ENCODE measurements at regions not wholly inside any gene's neighbourhood (a gene's known extent, or its start where the extent isn't known, plus 50 kb on each side); places are given as distances from the start of the nearest gene placed in this dataset.
A peak's percentile ranks its signal among the peaks of the same experiment; 100 is the strongest.

GRCh38 chr3:10619989-10620832 lies 114.8 kb upstream of the ATP2B2 start:
- Mint-ChIP-seq H3K9me3 (peaks cover 6% of the 10 kb centered on the region), H3K27me3 (ENCODE audit: low read depth) (no peaks in the 10 kb centered on the region; the same call in 1 of the 2 replicates), H3K36me3 (no peaks in the 10 kb centered on the region; the same call in 1 of the 2 replicates), H3K4me3 (no peak overlapping the region), H3K27ac (no peak overlapping the region), H3K4me1 (peaks cover 4% of the 10 kb centered on the region)
- TF ChIP-seq FOXK1 (CRISPR knock-in tag; IDR thresholded peaks at IDR 0.05) (no peak), TEAD1 (CRISPR knock-in tag; IDR thresholded peaks at IDR 0.05) (no peak), ZMAT4 (CRISPR knock-in tag; IDR thresholded peaks at IDR 0.05) (no peak), GRHL2 (CRISPR knock-in tag; IDR thresholded peaks at IDR 0.05; ENCODE audit: insufficient replicate concordance, severe bottlenecking) (no peak), ZNF671 (CRISPR knock-in tag; IDR thresholded peaks at IDR 0.05) (no peak), NR1H2 (CRISPR knock-in tag; IDR thresholded peaks at IDR 0.05) (no peak), ZSCAN18 (CRISPR knock-in tag; IDR thresholded peaks at IDR 0.05) (no peak), FOXP1 (CRISPR knock-in tag; IDR thresholded peaks at IDR 0.05; ENCODE audit: borderline replicate concordance) (no peak), NR2C2 (CRISPR knock-in tag; IDR thresholded peaks at IDR 0.05) (no peak), NFATC4 (CRISPR knock-in tag; IDR thresholded peaks at IDR 0.05) (no peak), AFF4 (CRISPR knock-in tag; IDR thresholded peaks at IDR 0.05; ENCODE audit: borderline replicate concordance) (no peak), IRF2 (CRISPR knock-in tag; IDR thresholded peaks at IDR 0.05; ENCODE audit: borderline replicate concordance, low read depth) (no peak), E2F5 (CRISPR knock-in tag; IDR thresholded peaks at IDR 0.05) (no peak), FOXP4 (CRISPR knock-in tag; IDR thresholded peaks at IDR 0.05) (no peak)
- CTCF ChIA-PET = interaction anchor here (1.3 to 2.8 kb wide), 3 partner anchors 68 to 276 kb away, joined by 4 to 6 read pairs (median 5); no protein-coding TSS in a partner anchor
- POLR2A ChIA-PET = no interaction called here
- peak; percentile 52; the same call in 1 of the 2 replicates for ATAC-seq
- DNase-seq (ENCODE audit: low spot score) = no peak

- Mint-ChIP-seq H3K27ac (no peak overlapping the region), H3K4me1 (peaks cover 8% of the 10 kb centered on the region), H3K9me3 (0 out of 2 replicates have a peak, but pooled peaks cover 4% of the 10 kb centered on the region), H3K36me3 (no peaks in the 10 kb centered on the region), H3K27me3 (ENCODE audit: low read depth) (no peaks in the 10 kb centered on the region; the same call in 1 of the 2 replicates), H3K4me3 (no peak overlapping the region)
- ChIA-PET CTCF (interaction anchor here (1.3 to 2.8 kb wide), 3 partner anchors 67 to 277 kb away, joined by 4 to 6 read pairs (median 5); no protein-coding TSS in a partner anchor), POLR2A (no interaction called here)
- DNase-seq (ENCODE audit: low spot score) = no peak
- ATAC-seq = no peak
- TF ChIP-seq E2F5 (CRISPR knock-in tag; IDR thresholded peaks at IDR 0.05) = no peak
- no peak for TF ChIP-seq TCF7 (CRISPR knock-in tag; IDR thresholded peaks at IDR 0.05; ENCODE audit: low read depth)
- TF ChIP-seq OVOL2 (CRISPR knock-in tag; IDR thresholded peaks at IDR 0.05; ENCODE audit: borderline replicate concordance) = no peak
- TF ChIP-seq ZNF232 (CRISPR knock-in tag; IDR thresholded peaks at IDR 0.05) = no peak
- TF ChIP-seq NFYB (CRISPR knock-in tag; conservative IDR thresholded peaks at IDR 0.05; ENCODE audit: low read depth) = no peak
- TF ChIP-seq IRF1 (CRISPR knock-in tag; IDR thresholded peaks at IDR 0.05) = no peak
- no peak for TF ChIP-seq TEAD4 (CRISPR knock-in tag; IDR thresholded peaks at IDR 0.05)
- TF ChIP-seq ESRRA (CRISPR knock-in tag; IDR thresholded peaks at IDR 0.05; ENCODE audit: borderline replicate concordance) = no peak
These were observed 115.4 kb upstream of the ATP2B2 start for GRCh38 chr3:10620833-10621082.
